Muscle layer of colon (tissue), 2 donors: ENCODE measurements at regions not wholly inside any gene's neighbourhood (a gene's known extent, or its start where the extent isn't known, plus 50 kb on each side); places are given as distances from the start of the nearest gene placed in this dataset.

Experiments
- H3K27ac ChIP-seq: one replicate; pipeline ENCODE4 v1.7.0; 2013; ENCODE audit warnings: low read depth, mild to moderate bottlenecking, low read length, moderate library complexity
- H3K27me3 ChIP-seq, 2 donors: one replicate each; pipeline ENCODE4 v1.7.0; 2013; ENCODE audit warnings: low read length in 2 of 2, mild to moderate bottlenecking in 2 of 2; ENCODE audit not compliant: insufficient read depth in 2 of 2, control insufficient read depth in 1 of 2
- H3K36me3 ChIP-seq: one replicate; pipeline ENCODE4 v1.7.0; 2013; ENCODE audit warnings: mild to moderate bottlenecking, low read length; ENCODE audit not compliant: insufficient read depth
- H3K4me1 ChIP-seq: one replicate; pipeline ENCODE4 v1.7.0; 2013; ENCODE audit warnings: mild to moderate bottlenecking, low read length; ENCODE audit not compliant: insufficient read depth
- H3K4me3 ChIP-seq, 2 donors: one replicate each; pipeline ENCODE4 v1.7.0; 2013; ENCODE audit warnings: low read length in 2 of 2, low read depth in 1 of 2, mild to moderate bottlenecking in 1 of 2, moderate library complexity in 1 of 2
- H3K9ac ChIP-seq: one replicate; pipeline ENCODE4 v1.7.0; 2013; ENCODE audit warnings: low read length
- H3K9me3 ChIP-seq: one replicate; pipeline ENCODE4 v1.7.0; 2013; ENCODE audit warnings: mild to moderate bottlenecking, low read length
- donor health status: abdominal sarcoma.
- donor health status: Adenocarcinoma of cecum.

DNA sequence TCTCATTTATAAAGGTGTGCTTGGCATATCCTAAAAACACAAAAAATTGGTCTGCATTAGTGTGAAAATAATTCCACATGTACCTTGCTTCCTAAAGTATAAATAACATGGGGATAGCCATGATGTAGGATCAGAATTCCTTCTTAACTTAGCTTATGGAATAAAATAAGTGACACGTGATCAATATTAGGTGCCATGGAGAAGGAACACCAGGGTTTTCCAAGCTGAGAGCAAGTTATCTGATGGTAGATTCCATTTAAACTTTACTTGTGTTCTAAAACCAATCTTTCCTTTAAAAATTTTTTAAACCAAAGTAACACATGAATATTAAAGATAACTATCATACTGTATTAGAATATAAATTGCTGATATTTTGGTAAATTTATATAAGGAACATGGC is 300.5 kb downstream of the ZPLD1 start:
- H3K27me3 ChIP-seq = no peaks in the 10 kb centered on the region
- no peaks in the 10 kb centered on the region for H3K9me3 ChIP-seq
- H3K27ac ChIP-seq = no peak overlapping the region
- no peak overlapping the region for H3K9ac ChIP-seq
- no peak overlapping the region for H3K4me3 ChIP-seq
- H3K4me1 ChIP-seq = no peaks in the 10 kb centered on the region
- H3K36me3 ChIP-seq = no peaks in the 10 kb centered on the region

DNA sequence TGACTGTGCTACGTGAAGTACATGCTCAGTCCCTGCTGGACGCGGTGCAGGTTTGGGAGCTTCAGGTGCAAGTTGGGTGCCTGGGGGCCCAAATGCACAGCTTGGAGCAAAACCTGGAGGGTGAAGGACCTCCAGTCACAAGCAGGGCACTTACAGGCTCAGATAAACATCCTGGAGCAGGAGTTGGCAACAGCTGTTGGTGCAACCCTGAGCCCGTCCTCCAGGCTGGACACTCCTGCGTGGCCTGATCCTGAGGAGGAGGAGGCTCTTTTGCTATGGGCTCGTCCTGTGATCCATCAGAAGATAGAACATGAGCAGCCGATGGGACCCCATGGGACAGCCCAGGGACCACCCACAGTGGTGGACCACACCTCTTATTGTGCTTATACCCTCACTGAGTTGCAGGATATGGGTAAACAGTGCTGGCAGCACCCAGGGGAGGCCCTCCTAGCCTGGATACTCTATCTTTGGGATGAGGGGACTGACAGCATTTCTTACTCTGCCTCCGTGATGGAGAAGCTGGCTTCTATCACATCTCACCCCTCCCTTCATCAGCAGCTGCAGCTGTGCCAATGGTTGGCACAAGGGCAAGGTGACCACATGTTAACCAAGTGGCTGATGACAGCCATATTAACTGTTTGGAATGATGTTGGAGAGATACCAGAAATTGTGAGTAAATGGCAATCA is 301.6 kb downstream of the ZPLD1 start:
- Histone ChIP-seq H3K9ac (no peak overlapping the region), H3K27ac (no peak overlapping the region), H3K4me1 (no peaks in the 10 kb centered on the region), H3K36me3 (no peaks in the 10 kb centered on the region), H3K9me3 (no peaks in the 10 kb centered on the region), H3K27me3 (no peaks in the 10 kb centered on the region), H3K4me3 (no peak overlapping the region)

GRCh38 chr3:102736975-102737304 is 302.1 kb downstream of the ZPLD1 start:
- Histone ChIP-seq H3K4me3 (no peak overlapping the region), H3K4me1 (no peaks in the 10 kb centered on the region), H3K27ac (no peak overlapping the region), H3K27me3 (no peaks in the 10 kb centered on the region), H3K9ac (no peak overlapping the region), H3K9me3 (no peaks in the 10 kb centered on the region), H3K36me3 (no peaks in the 10 kb centered on the region)

- no peak overlapping the region for H3K9ac ChIP-seq
- H3K27me3 ChIP-seq = no peaks in the 10 kb centered on the region
- no peaks in the 10 kb centered on the region for H3K36me3 ChIP-seq
- no peak overlapping the region for H3K4me3 ChIP-seq
- H3K4me1 ChIP-seq = no peaks in the 10 kb centered on the region
- H3K27ac ChIP-seq = no peak overlapping the region
- H3K9me3 ChIP-seq = no peaks in the 10 kb centered on the region
Observed at GRCh38 chr3:102737353-102737752, 302.5 kb downstream of the ZPLD1 start.

DNA sequence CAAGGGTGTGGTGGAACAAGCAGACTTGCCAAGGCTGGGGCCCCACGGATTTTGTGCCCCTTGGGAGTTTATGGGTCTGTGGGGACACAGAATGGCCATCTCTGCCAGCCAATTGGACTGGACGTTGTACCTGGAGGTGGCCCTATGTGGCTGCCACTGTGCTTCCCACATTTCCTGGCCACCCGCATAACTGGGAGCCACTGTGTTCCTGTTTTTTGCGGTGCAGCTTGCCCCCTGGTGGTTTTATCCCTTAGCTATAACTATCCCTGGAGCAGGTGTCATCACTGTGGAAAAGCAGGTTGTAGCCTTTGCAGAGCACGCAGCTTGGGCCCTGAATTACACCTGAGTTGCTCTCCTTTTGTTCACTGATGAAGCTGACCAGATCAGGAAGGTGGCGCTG is 306.3 kb downstream of the ZPLD1 start:
- no peak overlapping the region for H3K4me3 ChIP-seq
- no peak overlapping the region for H3K9ac ChIP-seq
- no peaks in the 10 kb centered on the region for H3K4me1 ChIP-seq
- H3K27me3 ChIP-seq = no peaks in the 10 kb centered on the region
- no peaks in the 10 kb centered on the region for H3K36me3 ChIP-seq
- no peak overlapping the region for H3K27ac ChIP-seq
- H3K9me3 ChIP-seq = no peaks in the 10 kb centered on the region

DNA sequence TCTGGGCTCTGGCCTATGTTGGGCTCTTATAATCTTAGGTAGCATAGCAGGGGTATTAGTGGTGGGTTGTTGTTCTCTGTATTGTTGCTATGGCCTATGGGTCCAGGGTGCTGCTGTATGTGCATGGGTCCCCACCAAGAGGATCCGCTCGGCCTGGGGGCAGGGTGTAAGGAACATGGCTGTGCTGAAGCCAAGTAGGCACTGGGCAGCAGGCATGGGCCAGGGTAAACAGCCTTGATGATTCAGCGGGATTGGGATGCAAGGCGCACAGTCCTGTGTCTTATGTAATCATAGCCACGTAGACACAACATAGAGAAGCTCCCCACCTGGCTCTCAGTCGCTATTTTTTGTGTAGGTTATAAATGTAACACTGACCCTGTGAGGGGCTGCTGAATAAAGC is 306.9 kb downstream of the ZPLD1 start:
- Histone ChIP-seq H3K27me3 (no peaks in the 10 kb centered on the region), H3K27ac (no peak overlapping the region), H3K4me1 (no peaks in the 10 kb centered on the region), H3K9ac (no peak overlapping the region), H3K9me3 (no peaks in the 10 kb centered on the region), H3K4me3 (no peak overlapping the region), H3K36me3 (no peaks in the 10 kb centered on the region)

- Histone ChIP-seq H3K27ac (no peak overlapping the region), H3K9ac (no peak overlapping the region), H3K36me3 (no peaks in the 10 kb centered on the region), H3K4me3 (no peak overlapping the region), H3K4me1 (no peaks in the 10 kb centered on the region), H3K9me3 (no peaks in the 10 kb centered on the region), H3K27me3 (no peaks in the 10 kb centered on the region)
Observed at GRCh38 chr3:102745881-102746280, 311.1 kb downstream of the ZPLD1 start.

- Histone ChIP-seq H3K27me3 (no peaks in the 10 kb centered on the region), H3K9me3 (no peaks in the 10 kb centered on the region), H3K27ac (no peak overlapping the region), H3K4me1 (no peaks in the 10 kb centered on the region), H3K9ac (no peak overlapping the region), H3K36me3 (no peaks in the 10 kb centered on the region), H3K4me3 (no peak overlapping the region)
Observed at GRCh38 chr3:102747611-102748010, 312.8 kb downstream of the ZPLD1 start.

GRCh38 chr3:102748646-102749045 is 313.8 kb downstream of the ZPLD1 start:
- H3K27ac ChIP-seq = no peak overlapping the region
- no peak overlapping the region for H3K4me3 ChIP-seq
- H3K9ac ChIP-seq = no peak overlapping the region
- no peaks in the 10 kb centered on the region for H3K36me3 ChIP-seq
- H3K4me1 ChIP-seq = no peaks in the 10 kb centered on the region
- H3K27me3 ChIP-seq = no peaks in the 10 kb centered on the region
- no peaks in the 10 kb centered on the region for H3K9me3 ChIP-seq

GRCh38 chr3:102750322-102750721 is 315.5 kb downstream of the ZPLD1 start:
- H3K4me3 ChIP-seq = no peak overlapping the region
- no peaks in the 10 kb centered on the region for H3K9me3 ChIP-seq
- H3K9ac ChIP-seq = no peak overlapping the region
- no peaks in the 10 kb centered on the region for H3K27me3 ChIP-seq
- H3K27ac ChIP-seq = no peak overlapping the region
- no peaks in the 10 kb centered on the region for H3K4me1 ChIP-seq
- no peaks in the 10 kb centered on the region for H3K36me3 ChIP-seq

- H3K27me3 ChIP-seq = no peaks in the 10 kb centered on the region
- no peaks in the 10 kb centered on the region for H3K36me3 ChIP-seq
- H3K27ac ChIP-seq = no peak overlapping the region
- H3K9ac ChIP-seq = no peak overlapping the region
- H3K4me1 ChIP-seq = no peaks in the 10 kb centered on the region
- no peak overlapping the region for H3K4me3 ChIP-seq
- no peaks in the 10 kb centered on the region for H3K9me3 ChIP-seq
Observed at GRCh38 chr3:102753901-102754300, 319.1 kb downstream of the ZPLD1 start.

DNA sequence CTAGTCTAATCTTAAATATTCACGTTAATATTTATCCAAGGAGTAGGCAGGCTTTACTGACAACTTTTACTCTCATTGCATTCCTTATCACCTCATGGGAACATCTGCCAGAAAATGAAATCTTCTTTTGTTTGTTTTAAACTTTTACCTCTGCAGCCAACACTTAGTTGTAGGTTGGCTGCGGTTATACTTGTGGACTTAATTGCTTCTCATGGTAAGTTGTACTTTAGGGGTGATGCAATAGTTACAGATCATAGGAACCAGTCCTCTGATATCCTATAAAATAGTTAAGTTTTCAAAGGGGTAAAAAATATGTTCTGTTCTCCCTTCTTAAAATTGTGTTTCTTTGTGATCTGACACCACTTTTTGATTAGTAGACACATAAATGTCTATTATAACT is 321.9 kb downstream of the ZPLD1 start:
- no peaks in the 10 kb centered on the region for H3K36me3 ChIP-seq

More for the DNA sequence above, 321.9 kb downstream of the ZPLD1 start:
- H3K9me3 ChIP-seq = no peaks in the 10 kb centered on the region
- no peak overlapping the region for H3K4me3 ChIP-seq
- H3K27me3 ChIP-seq = no peaks in the 10 kb centered on the region
- H3K9ac ChIP-seq = no peak overlapping the region
- no peak overlapping the region for H3K27ac ChIP-seq
- H3K4me1 ChIP-seq = no peaks in the 10 kb centered on the region
